ENCODE measurements at regions not wholly inside any gene's neighbourhood (a gene's known extent, or its start where the extent isn't known, plus 50 kb on each side); places are given as distances from the start of the nearest gene placed in this dataset.

- H3K4me3 ChIP-seq (ENCODE audit: low read depth, low read length), result no peak overlapping the region
- no peak for TF ChIP-seq CTCF (IDR thresholded peaks at IDR 0.05; ENCODE audit: low read depth, low read length)
Observed at GRCh38 chr1:189149547-189150375, 1327.9 kb downstream of the BRINP3 start.

GRCh38 chr1:189150624-189151023, 1327.0 kb downstream of the BRINP3 start:
- no peak overlapping the region for H3K4me3 ChIP-seq (ENCODE audit: low read depth, low read length)

GRCh38 chr1:189151361-189151760, 1326.3 kb downstream of the BRINP3 start:
- TF ChIP-seq CTCF (IDR thresholded peaks at IDR 0.05; ENCODE audit: low read depth, low read length), result no peak
- no peak overlapping the region for H3K4me3 ChIP-seq (ENCODE audit: low read depth, low read length)

More at GRCh38 chr1:189150624-189151023, 1327.0 kb downstream of the BRINP3 start:
- no peak for TF ChIP-seq CTCF (IDR thresholded peaks at IDR 0.05; ENCODE audit: low read depth, low read length)

GRCh38 chr1:189152685-189153084, 1325.0 kb downstream of the BRINP3 start:
- no peak overlapping the region for H3K4me3 ChIP-seq (ENCODE audit: low read depth, low read length)
- TF ChIP-seq CTCF (IDR thresholded peaks at IDR 0.05; ENCODE audit: low read depth, low read length), result no peak

GRCh38 chr1:189158155-189158554, 1319.5 kb downstream of the BRINP3 start:
- no peak overlapping the region for H3K4me3 ChIP-seq (ENCODE audit: low read depth, low read length)
- no peak for TF ChIP-seq CTCF (IDR thresholded peaks at IDR 0.05; ENCODE audit: low read depth, low read length)

- no peak overlapping the region for H3K4me3 ChIP-seq (ENCODE audit: low read depth, low read length)
Observed at GRCh38 chr1:189175889-189176288, 1301.8 kb downstream of the BRINP3 start.

More at GRCh38 chr1:189175889-189176288, 1301.8 kb downstream of the BRINP3 start:
- TF ChIP-seq CTCF (IDR thresholded peaks at IDR 0.05; ENCODE audit: low read depth, low read length), result no peak

Measured in WI38 (cell line).